Esophagus muscularis mucosa (tissue), 4 donors: ENCODE measurements at regions not wholly inside any gene's neighbourhood (a gene's known extent, or its start where the extent isn't known, plus 50 kb on each side); places are given as distances from the start of the nearest gene placed in this dataset.

Experiments
- CTCF ChIP-seq, 3 experiments: fragments of 200-600 bp in 2 of 3; fragments of 450-650 bp in 1 of 3; sonication (generic) in 2 of 3; IDR thresholded peaks; one replicate each; pipeline ENCODE4 v1.5.1; 2017 to 2019; ENCODE audit warnings: antibody characterized with exemption in 3 of 3, mild to moderate bottlenecking in 2 of 3, moderate library complexity in 1 of 3
- EP300 ChIP-seq: sonication (generic); formaldehyde crosslinking; IDR thresholded peaks from one replicate; pipeline ENCODE4 v1.6.1; 2017; ENCODE audit warnings: antibody characterized with exemption
- POLR2A ChIP-seq: fragments of 450-650 bp; IDR thresholded peaks from one replicate; pipeline ENCODE4 v1.6.1; 2017; ENCODE audit warnings: antibody characterized with exemption, moderate library complexity, mild to moderate bottlenecking, low read depth
- POLR2AphosphoS5 ChIP-seq, 2 donors: sonication (generic); formaldehyde crosslinking; IDR thresholded peaks; one replicate each; pipeline ENCODE4 v1.6.1; 2017; ENCODE audit warnings: antibody characterized with exemption in 2 of 2

DNA sequence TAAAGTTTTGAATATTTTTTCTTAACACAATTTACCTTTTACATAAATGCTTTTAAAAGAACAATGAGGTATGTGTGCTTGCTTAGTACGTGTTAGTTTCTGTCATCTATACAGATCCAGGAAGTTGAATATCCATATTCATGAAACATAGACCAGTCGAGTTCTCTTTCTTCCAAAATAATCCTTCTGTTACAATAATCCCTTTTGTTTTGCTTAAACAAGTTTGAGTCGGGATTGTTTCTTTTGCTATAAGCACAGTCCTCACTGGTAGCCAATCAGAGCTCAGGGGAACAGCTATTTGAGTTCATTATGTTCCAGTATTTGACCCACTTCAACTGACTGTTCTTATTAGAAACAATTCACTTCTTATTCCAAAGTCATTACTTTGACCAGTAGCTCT, 214.7 kb upstream of the FLRT2 start:
- TF ChIP-seq CTCF (IDR thresholded peaks at IDR 0.05) (no peak), EP300 (no peak), POLR2A (no peak), POLR2AphosphoS5 (IDR thresholded peaks at IDR 0.05) (no peak)
